HepG2 (cell line): ENCODE measurements at regions not wholly inside any gene's neighbourhood (a gene's known extent, or its start where the extent isn't known, plus 50 kb on each side); places are given as distances from the start of the nearest gene placed in this dataset.

Source experiments
- ATAC-seq: fragments of 200-7000 bp; cut with Tn5 transposase; 3 replicates; pipeline ENCODE4 v1.9.1; 2020; ENCODE audit warnings: mild to moderate bottlenecking, moderate library complexity
- BruUV-seq: library from RNA; stranded (reverse); fragments of 400-500 nt; replicated peaks from 2 replicates; lab custom pipeline; 2021; lab: Mats Ljungman, UMichigan
- CTCF ChIA-PET: fragments of 300-600 bp; formaldehyde crosslinking; extraction: SDS; loops from one replicate; lab custom pipeline; 2021; ENCODE audit warnings: low total read pairs, inconsistent platforms, low intra/inter-chr PET ratio; lab: Yijun Ruan, JAX
- POLR2A ChIA-PET: fragments of 350-600 bp; sonication (Branson Sonifier 250); formaldehyde crosslinking; loops from one replicate; lab custom pipeline; 2020; ENCODE audit warnings: antibody characterized with exemption, inconsistent platforms; lab: Yijun Ruan, JAX
- DNase-seq: peaks from one replicate; pipeline ENCODE4 v3.0.0-alpha.2; 2015; ENCODE audit warnings: low spot score
- FAIRE-seq: peaks from 3 replicates; lab custom pipeline; 2011; peaks lifted over from hg19 to GRCh38; lab: Jason Lieb, UNC
- H2AFZ ChIP-seq: one replicate; pipeline ENCODE4 v1.6.1; 2011; ENCODE audit warnings: low read length, inconsistent platforms
- H3K27ac ChIP-seq: fragments of 300-600 bp; 3 replicates; pipeline ENCODE4 v1.8.0; 2011; ENCODE audit warnings: mixed run types, mild to moderate bottlenecking, mixed read lengths, low read length, inconsistent platforms; ENCODE audit not compliant: insufficient read depth; ENCODE audit errors: extremely low read length
- H3K27me3 ChIP-seq, 2 experiments: fragments of 200-600 bp in 1 of 2; 2 replicates in 1 of 2; 3 replicates in 1 of 2; pipeline versions ENCODE4 v1.6.0 to v1.8.0; 2011; ENCODE audit warnings: low read length in 2 of 2, mild to moderate bottlenecking in 2 of 2, moderate library complexity in 2 of 2, inconsistent platforms in 1 of 2; ENCODE audit not compliant: insufficient read depth in 2 of 2, control insufficient read depth in 1 of 2
- H3K36me3 ChIP-seq, 2 experiments: fragments of 200-600 bp in 1 of 2; replicated peaks in 1 of 2; 2 replicates in 1 of 2; 3 replicates in 1 of 2; pipeline versions ENCODE4 v1.5.1 to v1.8.0; 2011; ENCODE audit warnings: low read length in 2 of 2, inconsistent platforms in 1 of 2; ENCODE audit not compliant: insufficient read depth in 2 of 2, control insufficient read depth in 1 of 2
- H3K4me1 ChIP-seq: 2 replicates; pipeline ENCODE4 v1.5.1; 2012; ENCODE audit warnings: low read length, inconsistent platforms; ENCODE audit not compliant: insufficient read depth
- H3K4me2 ChIP-seq: 2 replicates; pipeline ENCODE4 v1.6.0; 2011; ENCODE audit warnings: low read depth, low read length, inconsistent platforms
- H3K4me3 ChIP-seq, 3 experiments: fragments of 200-600 bp in 1 of 3; sonication (generic), shearing (Covaris generic) in 1 of 3; replicated peaks in 1 of 3; 2 replicates each; pipeline ENCODE4 v1.5.1; 2011 to 2016; ENCODE audit warnings: low read length in 3 of 3, inconsistent platforms in 2 of 3, low read depth in 2 of 3, mild to moderate bottlenecking in 2 of 3, control low read depth in 1 of 3, mixed read lengths in 1 of 3; ENCODE audit not compliant: insufficient read depth in 1 of 3
- H3K79me2 ChIP-seq: one replicate; pipeline ENCODE4 v1.6.1; 2011; ENCODE audit warnings: low read length, inconsistent platforms; ENCODE audit not compliant: insufficient read depth
- H3K9ac ChIP-seq: 2 replicates; pipeline ENCODE4 v1.6.0; 2011; ENCODE audit warnings: mild to moderate bottlenecking, low read depth, low read length, inconsistent platforms; ENCODE audit not compliant: insufficient read depth
- H3K9me3 ChIP-seq: 2 replicates; pipeline ENCODE4 v1.5.1; 2012; ENCODE audit warnings: mild to moderate bottlenecking, low read length
- H4K20me1 ChIP-seq: 2 replicates; pipeline ENCODE4 v1.6.0; 2011; ENCODE audit warnings: inconsistent platforms, mild to moderate bottlenecking, low read length, moderate library complexity; ENCODE audit not compliant: insufficient read depth
- ATF7-NPFF ChIP-seq: sonication (generic); formaldehyde crosslinking; IDR thresholded peaks from 2 replicates; pipeline ENCODE4 v1.8.1; 2023; ENCODE audit warnings: mild to moderate bottlenecking, low read depth, missing genetic modification reagents, moderate library complexity
- DPF2 ChIP-seq: sonication (generic); formaldehyde crosslinking; IDR thresholded peaks from 2 replicates; pipeline ENCODE4 v1.4.0; 2020; ENCODE audit warnings: mild to moderate bottlenecking, low read depth, missing genetic modification reagents, borderline replicate concordance
- ELK4 ChIP-seq: sonication (generic); formaldehyde crosslinking; IDR thresholded peaks from 2 replicates; pipeline ENCODE4 v1.9.0; 2021; ENCODE audit warnings: missing genetic modification reagents, borderline replicate concordance
- FOXJ3 ChIP-seq: sonication (generic); formaldehyde crosslinking; IDR thresholded peaks from 2 replicates; pipeline ENCODE4 v1.4.0; 2020; ENCODE audit warnings: missing genetic modification reagents, mild to moderate bottlenecking, borderline replicate concordance
- GATAD1 ChIP-seq: IDR thresholded peaks from 2 replicates; pipeline ENCODE4 v1.6.1; 2016; ENCODE audit warnings: missing genetic modification reagents, missing compliant biosample characterization
- KAT2B ChIP-seq: fragments of 150-350 bp; IDR thresholded peaks from 2 replicates; pipeline ENCODE4 v1.6.1; 2014; ENCODE audit warnings: low read depth, low read length, borderline replicate concordance
- NCOR1 ChIP-seq: fragments of 200-600 bp; sonication (generic); IDR thresholded peaks from 2 replicates; pipeline ENCODE4 v1.7.0; 2017; ENCODE audit warnings: antibody characterized with exemption, low read length, borderline replicate concordance
- ZBTB10 ChIP-seq: sonication (generic); formaldehyde crosslinking; IDR thresholded peaks from 2 replicates; pipeline ENCODE4 v1.4.0; 2020; ENCODE audit warnings: missing genetic modification reagents, borderline replicate concordance
- ZBTB49 ChIP-seq: sonication (generic); formaldehyde crosslinking; IDR thresholded peaks from 2 replicates; pipeline ENCODE4 v1.4.0; 2020; ENCODE audit warnings: missing genetic modification reagents, borderline replicate concordance
- ZNF235 ChIP-seq: sonication (generic); formaldehyde crosslinking; IDR thresholded peaks from 2 replicates; pipeline ENCODE4 v1.8.1; 2023; ENCODE audit warnings: mild to moderate bottlenecking, missing genetic modification reagents, borderline replicate concordance
- ZNF543 ChIP-seq: sonication (generic); formaldehyde crosslinking; IDR thresholded peaks from 2 replicates; pipeline ENCODE4 v1.4.0; 2020; ENCODE audit warnings: mild to moderate bottlenecking, missing genetic modification reagents
- ZNF619 ChIP-seq: sonication (generic); formaldehyde crosslinking; IDR thresholded peaks from 2 replicates; pipeline ENCODE4 v1.4.0; 2020; ENCODE audit warnings: mild to moderate bottlenecking, missing genetic modification reagents
- ZNF644 ChIP-seq: IDR thresholded peaks from 2 replicates; pipeline ENCODE4 v1.6.1; 2016; ENCODE audit warnings: low read depth
- WGBS: methylation state at CpG from one replicate; pipeline ENCODE4 v1.1.6; 2017; ENCODE audit warnings: low lambda C conversion rate; 5-methylcytosine and 5-hydroxymethylcytosine counted together
- in situ Hi-C: cut with HindIII; loops from 2 replicates; pipeline ENCODE4 v1.10.0; 2017; ENCODE audit warnings: low pct_unique_long_range_greater_than_20kb; ENCODE audit not compliant: extremely low pct_ligation_motif_present
- intact Hi-C: fragments of 100-400 bp; cut with micrococcal nuclease; formaldehyde crosslinking; loops from one replicate; pipeline ENCODE4 v1.10.0; 2022; ENCODE audit not compliant: unreplicated experiment

GRCh38 chr16:86085795-86086194 is 186.8 kb downstream of the IRF8 start (continued):
- TF ChIP-seq ZNF235 (CRISPR knock-in tag) (no peak), DPF2 (CRISPR knock-in tag) (no peak), KAT2B (no peak), ZNF644 (CRISPR knock-in tag) (no peak), ELK4 (no peak), ATF7-NPFF (CRISPR knock-in tag) (no peak)

GRCh38 chr16:86086471-86086870 is 187.5 kb downstream of the IRF8 start:
- intact Hi-C loops (no loop called here), in situ Hi-C loops (no loop called here)
- H3K4me1 ChIP-seq: peaks cover 16% of the 10 kb centered on the region
- POLR2A ChIA-PET: no interaction called here
- no peaks in the 10 kb centered on the region for H3K79me2 ChIP-seq
- no TSS peak for BruUV-seq
- H3K4me3 ChIP-seq: no peak overlapping the region
- ATAC-seq (no peak), DNase-seq (no peak), FAIRE-seq (no peak)
- H3K9ac ChIP-seq: no peak overlapping the region
- 67% methylated on average over 7 of the region's 7 CpGs for WGBS
- no peak overlapping the region for H3K4me2 ChIP-seq
- H2AFZ ChIP-seq: no peak overlapping the region
- CTCF ChIA-PET: no interaction called here
- H3K27me3 ChIP-seq: peaks cover 3 to 16% of the 10 kb centered on the region in 2 experiments; a peak in 4 of 5 replicates
- no peak overlapping the region for H3K27ac ChIP-seq
- H3K9me3 ChIP-seq: no peaks in the 10 kb centered on the region
- no peaks in the 10 kb centered on the region for H3K36me3 ChIP-seq
- H4K20me1 ChIP-seq: no peaks in the 10 kb centered on the region
- TF ChIP-seq FOXJ3 (CRISPR knock-in tag): no peak
- no peak for TF ChIP-seq ZNF543 (CRISPR knock-in tag)
- TF ChIP-seq ZBTB10: no peak
- TF ChIP-seq ZNF619 (CRISPR knock-in tag): no peak
- TF ChIP-seq NCOR1: no peak
- TF ChIP-seq ZBTB49 (CRISPR knock-in tag): no peak
- TF ChIP-seq GATAD1 (CRISPR knock-in tag): no peak
